Mammary epithelial cell (primary cell): ENCODE measurements at regions not wholly inside any gene's neighbourhood (a gene's known extent, or its start where the extent isn't known, plus 50 kb on each side); places are given as distances from the start of the nearest gene placed in this dataset.

Experiments
- CTCF ChIP-seq, 2 donors: IDR thresholded peaks in 1 of 2; conservative IDR thresholded peaks in 1 of 2; 2 replicates each; pipeline ENCODE4 v1.5.1; 2011 to 2012; ENCODE audit warnings: inconsistent platforms in 2 of 2, low read length in 2 of 2, mild to moderate bottlenecking in 2 of 2, control low read depth in 1 of 2, low read depth in 1 of 2; ENCODE audit not compliant: insufficient read depth in 1 of 2; ENCODE audit errors: extremely low read depth in 1 of 2
- EZH2 ChIP-seq: IDR thresholded peaks from 2 replicates; pipeline ENCODE4 v1.6.1; 2012; ENCODE audit warnings: low read length, inconsistent platforms, borderline replicate concordance

GRCh38 chr13:40252676-40253075 is 413.8 kb downstream of the FOXO1 start:
- no peak for TF ChIP-seq EZH2
- TF ChIP-seq CTCF (conservative IDR thresholded peaks at IDR 0.05 in 1 of 2, IDR thresholded peaks at IDR 0.05 in 1 of 2; ENCODE audit: extremely low read depth in 1 of 2, insufficient read depth in 1 of 2, low read depth in 1 of 2, low read length in 2 of 2) = no peak
